ENCODE measurements at regions not wholly inside any gene's neighbourhood (a gene's known extent, or its start where the extent isn't known, plus 50 kb on each side); places are given as distances from the start of the nearest gene placed in this dataset.
"Not testable (repeated sequence)": the region's sequence is repeated elsewhere in the genome, so short reads cannot be mapped to it uniquely, and the experiment has no call there.

DNA sequence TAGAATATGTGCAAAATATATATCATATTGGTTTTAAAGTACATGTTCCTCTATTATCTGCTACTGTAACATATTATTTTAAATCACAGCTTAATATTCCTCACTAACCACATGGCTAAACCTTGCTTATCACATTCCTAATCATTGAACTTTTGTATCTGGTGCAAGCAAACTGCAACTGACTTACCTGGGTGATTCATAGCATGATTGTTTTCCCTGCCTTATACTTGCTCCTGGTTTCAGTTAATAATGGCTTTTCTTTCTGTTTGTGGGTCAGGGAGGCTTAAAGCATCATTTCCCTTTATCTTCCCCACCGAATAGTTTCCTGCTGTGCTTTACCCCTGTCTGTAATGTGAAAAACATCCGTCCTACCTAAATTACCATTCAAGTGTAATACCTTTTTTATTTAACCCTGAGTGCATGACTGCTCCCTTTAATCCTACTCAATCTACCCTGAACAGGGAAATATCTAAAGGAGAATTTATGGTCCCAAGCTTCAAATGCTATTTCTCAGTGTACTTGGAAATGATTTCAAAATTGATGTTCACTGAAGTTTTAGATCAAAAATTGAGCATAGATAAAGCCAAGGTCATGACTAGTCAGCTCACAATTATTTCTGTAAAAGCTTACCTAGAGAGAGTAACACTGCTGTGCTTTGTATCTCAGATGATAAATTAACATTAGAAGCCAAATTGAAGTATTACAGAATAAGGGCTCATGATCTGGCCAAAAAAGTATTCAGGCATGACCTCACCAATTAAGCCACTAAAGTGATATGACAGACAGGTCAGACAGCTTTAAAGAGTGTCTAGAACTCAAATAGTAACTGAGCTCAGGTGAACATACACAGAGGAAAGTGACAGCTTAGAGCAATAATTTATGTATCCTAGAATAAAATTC lies 507.1 kb downstream of the BRINP3 start:
- DNase-seq, result peak; percentile 93

DNA sequence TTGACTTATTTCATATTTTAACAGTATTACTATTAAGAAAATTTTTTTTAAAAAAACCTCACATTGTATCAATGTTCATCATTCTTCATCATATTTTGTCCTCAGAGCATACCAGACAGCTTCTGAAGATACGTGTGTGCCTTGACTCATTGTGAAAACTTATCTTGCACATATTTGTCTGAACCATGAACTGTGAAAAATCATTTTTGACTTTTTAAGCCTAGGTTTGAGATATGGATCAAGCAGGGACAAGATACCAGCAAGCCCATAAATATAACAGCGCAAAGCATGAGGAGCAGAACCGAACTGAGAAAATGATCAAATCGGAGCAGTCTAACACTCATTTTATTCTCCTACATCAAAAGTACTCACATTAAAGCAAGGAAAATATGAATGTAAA lies 506.0 kb downstream of the BRINP3 start:
- DNase-seq, result no peak

DNA sequence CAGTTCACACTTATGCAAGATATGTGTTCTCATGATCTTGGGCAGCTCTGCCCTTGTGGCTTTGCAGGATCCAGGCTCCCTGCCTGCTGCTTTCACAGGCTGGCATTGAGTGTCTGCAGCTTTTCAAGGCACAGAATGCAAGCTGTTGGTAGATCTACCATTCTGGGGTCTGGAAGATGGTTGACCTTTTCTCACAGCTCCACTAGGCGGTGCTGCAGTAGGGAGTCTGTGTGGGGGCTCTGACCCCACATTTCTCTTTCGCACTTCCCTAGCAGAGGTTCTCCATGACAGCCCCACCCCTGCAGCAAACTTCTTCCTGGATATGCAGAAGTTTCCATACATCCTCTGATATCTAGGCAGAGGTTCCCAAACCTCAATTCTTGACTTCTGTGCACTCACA lies 500.5 kb downstream of the BRINP3 start:
- no peak for DNase-seq

DNA sequence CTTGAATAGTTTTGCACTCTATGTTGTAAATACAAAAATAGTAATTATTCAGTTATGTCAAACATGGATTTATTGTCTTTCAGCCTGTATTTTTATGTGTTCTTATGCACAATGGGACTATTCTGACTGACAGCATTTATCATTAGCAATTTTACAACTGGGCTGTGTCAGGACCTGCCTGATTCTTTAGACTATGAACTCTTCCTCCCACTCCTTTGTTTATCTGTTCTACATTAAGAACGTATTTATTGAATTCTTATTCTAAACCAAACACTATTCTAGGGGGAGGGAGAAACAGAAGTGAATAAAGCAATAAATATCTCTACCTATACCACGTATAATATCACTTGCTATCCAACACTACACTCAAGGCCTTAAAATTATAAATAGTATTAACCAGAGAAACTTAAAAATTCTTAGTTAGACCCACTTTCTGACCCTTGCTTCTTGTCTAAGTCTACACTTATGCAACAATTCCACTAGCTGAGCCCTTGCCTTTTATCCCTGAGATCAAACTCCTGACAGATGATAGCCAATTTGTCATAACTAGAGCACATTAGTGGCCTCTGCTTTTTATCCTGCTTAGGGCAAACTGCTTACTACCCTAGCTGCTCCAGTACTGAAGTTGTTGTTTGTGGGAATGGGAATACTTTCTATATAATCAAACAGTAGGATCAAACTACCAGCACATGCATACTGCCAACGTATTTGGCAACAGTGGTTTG lies 494.3 kb downstream of the BRINP3 start:
- DNase-seq, result peak; percentile 63

DNA sequence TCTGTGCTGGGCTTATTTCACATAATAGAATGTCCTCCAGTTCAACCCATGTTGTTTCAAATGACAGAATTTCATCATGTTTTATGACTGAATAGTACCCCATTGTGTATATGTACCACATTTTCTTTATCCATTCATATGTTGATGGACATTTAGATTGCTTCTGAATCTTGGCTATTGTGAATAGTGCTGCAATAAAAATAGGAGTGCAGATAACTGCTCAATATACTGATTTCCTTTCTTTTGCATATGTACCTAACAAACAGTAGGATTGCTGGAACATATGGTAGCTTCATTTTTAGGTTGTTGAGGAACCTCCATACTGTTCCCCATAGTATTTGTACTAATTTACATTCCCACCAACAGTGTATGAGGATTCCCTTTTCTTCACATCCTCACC lies 491.1 kb downstream of the BRINP3 start:
- peak; percentile 16 for DNase-seq

DNA sequence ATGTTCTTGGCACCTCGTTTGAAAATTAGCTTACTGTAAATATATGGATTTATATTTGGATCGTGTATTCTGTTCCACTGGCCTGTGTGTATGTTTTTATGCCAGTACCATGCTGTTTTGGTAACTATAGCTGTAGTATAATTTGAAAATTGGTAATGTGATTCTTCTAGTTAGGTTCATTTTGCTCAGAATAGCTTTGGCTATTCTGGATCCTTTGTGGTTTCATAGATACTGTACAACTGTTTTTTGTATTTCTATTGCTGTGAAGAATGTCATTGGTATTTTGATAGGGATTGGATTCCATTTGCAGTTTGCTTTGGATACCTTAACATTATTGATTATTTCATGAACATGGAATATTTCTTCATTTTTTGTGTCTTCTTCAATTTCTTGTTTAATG lies 490.2 kb downstream of the BRINP3 start:
- no peak for DNase-seq

DNA sequence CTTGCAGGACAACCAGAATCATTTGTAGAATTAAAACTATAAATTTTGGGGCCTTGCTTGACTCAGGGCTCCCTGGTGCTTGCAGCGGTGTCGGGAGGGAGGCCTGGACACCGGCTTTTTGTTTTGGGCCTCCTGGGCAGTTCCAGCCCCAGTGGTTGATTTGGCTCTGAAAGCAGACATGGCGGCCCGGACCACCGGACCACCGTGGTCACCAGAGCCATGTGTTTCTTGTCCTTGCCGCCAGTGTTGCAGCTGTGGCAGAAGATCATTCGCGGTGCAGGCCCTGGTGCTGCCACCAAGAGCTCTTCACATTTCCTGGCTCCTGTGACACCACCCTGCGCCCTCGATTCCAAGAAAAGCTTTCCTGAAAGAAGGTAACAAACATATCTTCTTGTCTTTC lies 484.8 kb downstream of the BRINP3 start:
- no peak for DNase-seq

DNA sequence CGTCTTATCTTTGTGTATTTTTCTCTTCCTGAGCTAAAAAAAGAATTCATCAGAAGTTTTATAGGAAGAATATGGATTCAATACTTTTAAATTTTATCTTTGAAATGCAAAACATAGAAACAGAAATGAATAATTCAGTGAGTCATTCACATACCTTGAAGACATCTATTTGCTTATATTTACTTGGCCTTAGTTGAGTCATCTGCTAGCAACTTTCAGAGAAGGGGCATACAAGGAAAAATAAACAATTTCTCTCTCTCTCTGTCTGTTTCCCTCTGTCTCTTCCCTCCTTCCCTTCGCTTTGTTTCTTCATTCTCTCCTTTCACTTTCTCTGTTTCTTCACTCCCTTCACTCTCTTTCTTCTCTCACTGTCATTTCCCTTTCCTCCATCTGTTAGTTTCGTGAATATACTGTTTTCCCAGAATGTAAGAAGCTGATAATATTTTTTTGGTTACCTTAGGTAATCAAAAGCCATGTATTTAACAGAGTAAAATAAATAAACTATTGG lies 477.2 kb downstream of the BRINP3 start:
- no peak for DNase-seq

DNA sequence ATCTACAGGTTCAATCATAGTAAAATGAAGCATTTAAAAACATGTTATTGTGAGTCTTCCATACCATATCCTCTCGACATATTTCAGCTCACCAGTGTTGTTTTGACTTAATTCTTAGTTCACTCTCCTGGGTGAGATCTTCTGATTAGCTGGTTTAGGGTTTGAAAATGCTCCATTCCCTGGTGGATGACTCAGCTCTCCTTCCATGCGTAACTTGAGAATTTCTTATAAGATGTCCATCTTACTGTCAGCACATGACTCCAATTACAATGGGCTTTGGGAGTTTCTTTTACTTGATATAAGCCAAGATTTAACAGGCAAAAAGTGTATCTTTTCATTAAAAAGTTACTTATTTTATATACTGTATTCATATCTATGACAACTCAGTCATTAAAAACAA lies 476.5 kb downstream of the BRINP3 start:
- DNase-seq, result no peak

DNA sequence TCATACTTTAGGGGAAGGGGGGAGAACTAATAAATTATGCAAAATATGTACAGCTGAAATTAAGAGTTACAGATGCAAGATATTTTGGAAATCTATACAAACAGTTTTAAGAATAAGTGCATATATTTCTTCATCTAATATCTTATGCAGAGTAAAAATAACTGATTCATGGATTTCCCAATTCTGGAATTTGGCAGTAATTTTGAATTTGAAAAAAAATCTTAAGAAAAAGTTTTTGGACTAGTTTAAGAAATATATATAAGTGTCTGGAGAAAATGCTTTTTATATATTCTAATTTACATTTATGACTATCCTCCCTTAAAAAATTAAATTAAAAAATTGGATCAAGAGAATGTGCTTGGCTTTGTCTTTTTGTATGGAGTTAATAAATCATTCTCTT lies 474.3 kb downstream of the BRINP3 start:
- no peak for DNase-seq

DNA sequence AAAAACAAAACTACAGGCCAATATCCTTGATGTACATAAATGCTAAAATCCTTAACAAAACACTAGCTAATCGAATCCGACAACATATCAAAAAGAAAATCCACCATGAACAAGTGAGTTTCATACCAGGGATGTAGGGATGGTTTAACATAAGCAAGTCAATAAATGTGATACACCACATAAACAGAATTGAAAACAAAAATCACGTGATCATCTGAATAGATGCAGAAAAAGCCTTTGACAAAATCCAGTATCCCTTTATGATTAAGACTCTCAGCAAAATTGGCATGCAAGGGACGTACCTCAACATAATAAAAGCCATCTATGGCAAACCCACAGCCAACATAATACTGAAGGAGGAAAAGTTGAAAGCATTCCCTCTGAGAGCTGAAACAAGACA lies 466.1 kb downstream of the BRINP3 start:
- DNase-seq, result no peak

DNA sequence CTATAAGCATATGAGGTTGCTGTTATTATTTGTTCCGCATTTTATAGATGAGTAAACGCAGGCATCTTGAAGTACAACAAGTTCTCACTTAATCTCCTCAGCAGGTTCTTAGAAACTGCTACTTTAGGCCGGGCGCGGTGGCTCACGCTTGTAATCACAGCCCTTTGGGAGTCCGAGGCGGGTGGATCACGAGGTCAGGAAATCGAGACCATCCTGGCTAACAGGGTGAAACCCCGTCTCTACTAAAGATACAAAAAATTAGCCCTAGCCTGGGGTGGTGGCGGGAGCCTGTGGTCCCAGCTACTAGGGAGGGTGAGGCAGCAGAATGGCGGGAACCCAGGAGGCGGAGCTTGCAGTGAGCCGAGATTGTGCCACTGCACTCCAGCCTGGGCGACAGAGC lies 458.5 kb downstream of the BRINP3 start:
- not testable (repeated sequence) for DNase-seq

DNA sequence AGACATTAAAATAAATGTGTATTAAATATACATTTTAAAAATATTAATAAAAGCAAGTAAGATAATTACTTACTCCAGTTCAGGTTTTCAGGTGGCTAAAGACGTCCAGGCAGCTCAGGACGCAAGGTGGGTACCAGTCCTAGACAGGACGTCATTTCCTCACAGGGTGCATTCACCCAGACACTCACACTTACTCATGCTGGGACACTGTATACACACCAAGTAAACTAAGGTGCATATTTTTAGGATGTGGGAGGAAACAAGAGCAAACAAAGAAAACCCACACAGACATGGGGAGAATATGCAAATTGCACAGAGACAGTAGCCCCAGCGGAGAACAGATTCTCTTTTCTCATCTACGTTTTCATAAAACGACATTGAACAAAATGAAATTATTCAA lies 457.9 kb downstream of the BRINP3 start:
- no peak for DNase-seq

DNA sequence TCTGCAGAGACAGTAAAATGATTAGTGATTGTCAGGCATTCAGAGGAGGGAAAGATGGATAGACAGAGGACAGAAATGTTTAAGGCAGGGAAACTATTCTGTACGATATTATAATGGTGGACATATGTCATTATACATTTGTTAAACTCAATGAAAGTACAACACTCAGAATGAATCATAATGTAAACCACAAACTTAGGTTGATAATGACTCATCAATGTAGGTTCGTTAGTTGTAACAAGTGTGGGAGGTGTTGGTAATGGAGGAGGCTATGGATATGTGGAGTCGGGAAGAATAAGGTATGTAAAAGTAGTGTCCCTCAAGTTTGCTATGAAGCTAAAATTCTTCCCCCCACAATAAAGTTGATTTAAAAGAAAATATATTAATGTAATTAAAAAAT lies 455.0 kb downstream of the BRINP3 start:
- peak; percentile 12 for DNase-seq

DNA sequence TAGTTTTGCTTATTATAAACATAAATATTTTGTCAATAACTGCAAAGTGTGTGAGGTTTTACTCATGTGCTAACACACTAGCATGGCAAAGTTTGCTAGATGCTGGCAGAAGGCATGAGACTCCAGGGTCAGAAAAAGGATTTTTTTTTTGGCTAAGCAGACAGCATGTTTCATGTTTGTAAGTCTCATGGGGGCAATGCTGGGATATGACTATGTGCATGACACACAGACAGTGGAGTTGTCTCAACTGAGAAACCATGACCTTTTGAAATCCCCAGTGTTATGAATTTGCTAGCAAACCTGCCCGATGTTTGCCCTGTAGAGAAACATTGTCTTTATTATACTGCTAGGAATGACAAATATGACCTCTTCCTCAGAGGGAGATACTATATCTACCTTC lies 448.2 kb downstream of the BRINP3 start:
- no peak for DNase-seq

DNA sequence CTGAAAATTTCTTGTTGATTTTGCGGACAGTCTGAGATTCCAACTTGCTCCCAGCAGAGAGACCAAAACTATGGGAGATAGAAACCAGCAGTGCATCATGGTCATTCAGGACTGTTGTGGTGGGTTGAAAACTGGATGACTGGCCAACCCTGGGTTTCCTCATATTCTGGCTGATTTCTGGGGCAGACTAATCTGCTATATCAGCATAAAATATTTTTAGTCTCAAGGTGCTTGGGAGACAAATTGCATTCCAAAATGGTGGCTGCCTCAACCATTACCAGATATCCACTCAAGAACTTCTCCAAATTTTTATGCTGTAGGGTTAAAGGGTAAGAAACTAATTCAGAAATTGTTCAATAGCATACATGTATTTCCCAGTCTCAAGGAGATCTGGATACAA lies 434.0 kb downstream of the BRINP3 start:
- no peak for DNase-seq

DNA sequence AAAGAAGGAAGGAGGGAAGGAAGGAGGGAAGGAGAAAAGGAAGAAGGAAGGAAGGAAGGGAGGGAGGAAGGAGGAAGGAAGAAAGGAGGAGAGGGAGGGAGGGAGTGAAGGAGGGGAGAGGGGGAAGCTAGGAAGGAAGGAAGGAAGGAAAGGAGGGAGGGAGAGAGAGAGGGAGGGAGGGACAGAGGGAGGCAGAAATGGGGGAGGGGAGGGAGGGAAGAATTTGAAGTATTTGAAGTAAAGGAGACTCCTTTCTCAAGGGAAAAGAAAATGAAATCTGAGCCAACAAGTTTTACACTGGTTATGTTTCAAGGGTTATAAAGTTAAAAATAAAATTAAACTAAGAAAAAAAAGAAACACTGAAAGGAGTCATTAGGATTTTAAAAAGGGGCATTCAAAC lies 431.4 kb downstream of the BRINP3 start:
- no peak for DNase-seq

Data from NCI-H69 (cell line).